Stomach (tissue), 4 donors: ENCODE measurements at regions not wholly inside any gene's neighbourhood (a gene's known extent, or its start where the extent isn't known, plus 50 kb on each side); places are given as distances from the start of the nearest gene placed in this dataset.

Experiments
- EP300 ChIP-seq: sonication (generic); formaldehyde crosslinking; IDR thresholded peaks from one replicate; pipeline ENCODE4 v1.6.1; 2017; ENCODE audit warnings: antibody characterized with exemption
- POLR2A ChIP-seq, 4 donors: fragments of 450-650 bp; IDR thresholded peaks; one replicate each; pipeline ENCODE4 v1.6.1; 2016; ENCODE audit warnings: antibody characterized with exemption in 4 of 4, control low read depth in 2 of 4, mild to moderate bottlenecking in 1 of 4, moderate library complexity in 1 of 4
- POLR2AphosphoS5 ChIP-seq, 3 donors: sonication (generic); formaldehyde crosslinking; IDR thresholded peaks; one replicate each; pipeline ENCODE4 v1.6.1; 2016; ENCODE audit warnings: antibody characterized with exemption in 3 of 3
- TF ChIP-seq, protein P1 (sequence below), 7 experiments: fragments of 450-650 bp in 4 of 7; fragments of 200-600 bp in 3 of 7; sonication (generic) in 3 of 7; IDR thresholded peaks; one replicate each; pipeline ENCODE4 v1.5.1; 2016 to 2019; ENCODE audit warnings: antibody characterized with exemption in 7 of 7, control low read depth in 2 of 7, mild to moderate bottlenecking in 1 of 7

DNA sequence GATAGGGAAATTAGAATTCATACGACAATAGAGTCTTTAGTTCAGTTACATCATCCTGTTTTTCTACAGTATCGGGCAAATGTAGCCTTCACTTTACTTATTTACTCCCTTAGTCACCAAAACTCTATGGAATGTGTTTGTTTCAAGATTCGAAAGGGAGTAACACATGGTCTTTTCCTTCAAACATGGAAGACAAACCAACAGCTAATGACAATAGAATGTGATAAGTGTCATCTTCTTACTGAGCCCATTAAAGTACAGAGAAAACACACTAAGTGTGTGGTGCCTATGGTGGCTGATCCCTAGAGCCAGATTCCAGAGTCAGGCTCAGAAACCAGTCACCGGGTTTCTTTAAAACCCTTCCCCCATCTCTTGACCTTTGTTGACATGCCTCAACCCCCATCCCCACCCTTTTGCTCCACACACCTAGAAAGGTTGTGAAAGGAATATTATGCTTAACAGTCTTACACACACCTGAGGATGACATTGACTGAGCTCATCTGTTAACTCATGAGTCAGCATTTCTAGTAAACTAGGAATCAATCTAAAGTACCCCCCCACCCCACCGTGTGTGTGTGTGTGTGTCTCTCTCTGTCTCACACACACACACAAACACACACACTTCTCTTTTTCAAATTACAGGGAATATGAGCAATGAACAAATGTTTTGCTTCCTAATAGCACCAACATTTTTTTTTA is 549.6 kb upstream of the CCDC54 start:
- TF ChIP-seq, protein P1, sequence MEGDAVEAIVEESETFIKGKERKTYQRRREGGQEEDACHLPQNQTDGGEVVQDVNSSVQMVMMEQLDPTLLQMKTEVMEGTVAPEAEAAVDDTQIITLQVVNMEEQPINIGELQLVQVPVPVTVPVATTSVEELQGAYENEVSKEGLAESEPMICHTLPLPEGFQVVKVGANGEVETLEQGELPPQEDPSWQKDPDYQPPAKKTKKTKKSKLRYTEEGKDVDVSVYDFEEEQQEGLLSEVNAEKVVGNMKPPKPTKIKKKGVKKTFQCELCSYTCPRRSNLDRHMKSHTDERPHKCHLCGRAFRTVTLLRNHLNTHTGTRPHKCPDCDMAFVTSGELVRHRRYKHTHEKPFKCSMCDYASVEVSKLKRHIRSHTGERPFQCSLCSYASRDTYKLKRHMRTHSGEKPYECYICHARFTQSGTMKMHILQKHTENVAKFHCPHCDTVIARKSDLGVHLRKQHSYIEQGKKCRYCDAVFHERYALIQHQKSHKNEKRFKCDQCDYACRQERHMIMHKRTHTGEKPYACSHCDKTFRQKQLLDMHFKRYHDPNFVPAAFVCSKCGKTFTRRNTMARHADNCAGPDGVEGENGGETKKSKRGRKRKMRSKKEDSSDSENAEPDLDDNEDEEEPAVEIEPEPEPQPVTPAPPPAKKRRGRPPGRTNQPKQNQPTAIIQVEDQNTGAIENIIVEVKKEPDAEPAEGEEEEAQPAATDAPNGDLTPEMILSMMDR (IDR thresholded peaks at IDR 0.05): no peak
- TF ChIP-seq POLR2AphosphoS5 (IDR thresholded peaks at IDR 0.05) (no peak), POLR2A (IDR thresholded peaks at IDR 0.05) (no peak), EP300 (no peak)
